Stimulated activated CD4-positive, alpha-beta T cell treated with anti-CD3 and anti-CD28 coated beads, Interleukin-2, amount 100 ng/mL, for 48 hours (primary cell): ENCODE measurements at regions not wholly inside any gene's neighbourhood (a gene's known extent, or its start where the extent isn't known, plus 50 kb on each side); places are given as distances from the start of the nearest gene placed in this dataset.

Experiments
- DNase-seq, 2 donors: peaks; one replicate each; pipeline ENCODE4 v3.0.0-alpha.2; 2020

- DNase-seq = no peak
These were observed 894.0 kb upstream of the FRG1 start for GRCh38 chr4:189046642-189047041.

- no peak for DNase-seq
These were observed 892.6 kb upstream of the FRG1 start for GRCh38 chr4:189048119-189048518.

GRCh38 chr4:189049682-189050081, 891.0 kb upstream of the FRG1 start:
- no peak for DNase-seq

- no peak for DNase-seq
These were observed 890.0 kb upstream of the FRG1 start for GRCh38 chr4:189050643-189051042.

GRCh38 chr4:189053621-189054020, 887.1 kb upstream of the FRG1 start:
- no peak for DNase-seq

GRCh38 chr4:189060104-189060503, 880.6 kb upstream of the FRG1 start:
- no peak for DNase-seq

- DNase-seq = no peak
These were observed 878.4 kb upstream of the FRG1 start for GRCh38 chr4:189062047-189062820.

GRCh38 chr4:189069772-189070171, 870.9 kb upstream of the FRG1 start:
- no peak for DNase-seq

- DNase-seq = no peak
These were observed 869.4 kb upstream of the FRG1 start for GRCh38 chr4:189071241-189071640.

GRCh38 chr4:189073739-189074138, 866.9 kb upstream of the FRG1 start:
- no peak for DNase-seq

GRCh38 chr4:189081826-189082225, 858.8 kb upstream of the FRG1 start:
- no peak for DNase-seq

- no peak for DNase-seq
These were observed 856.9 kb upstream of the FRG1 start for GRCh38 chr4:189083769-189084168.

- DNase-seq = no peak
These were observed 856.0 kb upstream of the FRG1 start for GRCh38 chr4:189084671-189085070.

GRCh38 chr4:189087971-189088370, 852.7 kb upstream of the FRG1 start:
- DNase-seq = no peak

- no peak for DNase-seq
These were observed 851.9 kb upstream of the FRG1 start for GRCh38 chr4:189088780-189089179.

- no peak for DNase-seq
These were observed 850.4 kb upstream of the FRG1 start for GRCh38 chr4:189090174-189090814.

GRCh38 chr4:189092581-189092980, 848.1 kb upstream of the FRG1 start:
- DNase-seq = no peak

GRCh38 chr4:189096108-189096507, 844.6 kb upstream of the FRG1 start:
- DNase-seq = no peak

- no peak for DNase-seq
These were observed 844.0 kb upstream of the FRG1 start for GRCh38 chr4:189096717-189097116.

- no peak for DNase-seq
These were observed 841.6 kb upstream of the FRG1 start for GRCh38 chr4:189098932-189099696.

GRCh38 chr4:189113389-189113888, 827.2 kb upstream of the FRG1 start:
- no peak for DNase-seq

- DNase-seq = no peak
These were observed 823.2 kb upstream of the FRG1 start for GRCh38 chr4:189117426-189117825.

GRCh38 chr4:189121336-189121735, 819.3 kb upstream of the FRG1 start:
- DNase-seq = no peak
